Panc1 (cell line): ENCODE measurements at regions not wholly inside any gene's neighbourhood (a gene's known extent, or its start where the extent isn't known, plus 50 kb on each side); places are given as distances from the start of the nearest gene placed in this dataset.

ENCODE experiments used
- ATAC-seq: fragments of 200-7000 bp; cut with Tn5 transposase; 2 replicates; pipeline ENCODE4 v1.9.1; 2020; ENCODE audit warnings: mild to moderate bottlenecking, moderate library complexity
- BruUV-seq: library from RNA; stranded (reverse); fragments of 400-500 nt; replicated peaks from 2 replicates; lab custom pipeline; 2021; lab: Mats Ljungman, UMichigan
- CTCF ChIA-PET: fragments of 300-600 bp; sonication (Branson Sonifier 250); formaldehyde crosslinking; loops from one replicate; lab custom pipeline; 2022; ENCODE audit warnings: antibody characterized with exemption; lab: Charles Lee
- POLR2A ChIA-PET: fragments of 300-600 bp; sonication (Branson Sonifier 250); formaldehyde crosslinking; loops from one replicate; lab custom pipeline; 2022; ENCODE audit warnings: antibody characterized with exemption; lab: Charles Lee
- DNase-seq: peaks from one replicate; pipeline ENCODE4 v3.0.0-alpha.2; 2010; ENCODE audit warnings: low read depth, low spot score
- H3K27ac ChIP-seq: 2 replicates; pipeline ENCODE4 v1.5.1; 2011; ENCODE audit warnings: mild to moderate bottlenecking, low read length, inconsistent platforms
- H3K27me3 ChIP-seq: fragments of 200-500 bp; sonication (Bioruptor generic); 2 replicates; pipeline ENCODE4 v1.6.0; 2014; ENCODE audit warnings: low read length, inconsistent platforms; ENCODE audit not compliant: control insufficient read depth, insufficient read depth
- H3K36me3 ChIP-seq: fragments of 200-500 bp; sonication (Bioruptor generic); 2 replicates; pipeline ENCODE4 v1.5.1; 2014; ENCODE audit warnings: inconsistent platforms, mild to moderate bottlenecking, low read length, moderate library complexity; ENCODE audit not compliant: control insufficient read depth, insufficient read depth
- H3K4me1 ChIP-seq: 2 replicates; pipeline ENCODE4 v1.5.1; 2011; ENCODE audit warnings: inconsistent platforms, mild to moderate bottlenecking, low read length, moderate library complexity; ENCODE audit not compliant: control insufficient read depth, insufficient read depth
- H3K4me3 ChIP-seq, 2 experiments: 2 replicates each; pipeline ENCODE4 v1.5.1; 2011 to 2012; ENCODE audit warnings: low read depth in 2 of 2, low read length in 2 of 2, mild to moderate bottlenecking in 2 of 2, inconsistent platforms in 1 of 2, moderate library complexity in 1 of 2
- H3K9me3 ChIP-seq: fragments of 200-500 bp; sonication (Bioruptor generic); 2 replicates; pipeline ENCODE4 v1.5.1; 2014; ENCODE audit warnings: low read depth, mild to moderate bottlenecking, inconsistent platforms, low read length, moderate library complexity; ENCODE audit not compliant: control insufficient read depth, insufficient read depth
- CTCF ChIP-seq: fragments of 450-650 bp; IDR thresholded peaks from 2 replicates; pipeline ENCODE4 v1.5.1; 2017; ENCODE audit warnings: mild to moderate bottlenecking
- POLR2AphosphoS5 ChIP-seq: IDR thresholded peaks from 2 replicates; pipeline ENCODE4 v1.6.1; 2012; ENCODE audit warnings: mild to moderate bottlenecking, low read depth, low read length, moderate library complexity
- REST ChIP-seq, 2 experiments: IDR thresholded peaks; 2 replicates each; pipeline ENCODE4 v1.6.1; 2011 to 2012; ENCODE audit warnings: low read depth in 2 of 2, control low read depth in 1 of 2, low read length in 1 of 2, mild to moderate bottlenecking in 1 of 2, moderate library complexity in 1 of 2; ENCODE audit not compliant: insufficient read depth in 1 of 2
- SIN3A ChIP-seq: IDR thresholded peaks from 2 replicates; pipeline ENCODE4 v1.6.1; 2012; ENCODE audit warnings: low read depth, mild to moderate bottlenecking, low read length, moderate library complexity, borderline replicate concordance; ENCODE audit not compliant: insufficient read depth
- TCF7L2 ChIP-seq: IDR thresholded peaks from 2 replicates; pipeline ENCODE4 v1.6.1; 2011; ENCODE audit warnings: mild to moderate bottlenecking, low read depth, low read length, inconsistent platforms
- in situ Hi-C: cut with HindIII; loops from 2 replicates; pipeline ENCODE4 v1.10.0; 2016; ENCODE audit warnings: low sequenced_read_pairs, low pct_unique_long_range_greater_than_20kb
- intact Hi-C: fragments of 100-400 bp; cut with micrococcal nuclease; formaldehyde crosslinking; loops from one replicate; pipeline ENCODE4 v1.10.0; 2022; ENCODE audit not compliant: unreplicated experiment

GRCh38 chr5:14983666-14984441 is 112.3 kb upstream of the ANKH start:
- ChIA-PET POLR2A (interaction anchor here (0.7 kb wide), 1 partner anchor 19 kb away, joined by 3 read pairs; no protein-coding TSS in a partner anchor), CTCF (no interaction called here)
- Histone ChIP-seq H3K4me1 (no peaks in the 10 kb centered on the region), H3K27ac (no peak overlapping the region), H3K36me3 (no peaks in the 10 kb centered on the region), H3K4me3 (no peak overlapping the region), H3K27me3 (no peaks in the 10 kb centered on the region), H3K9me3 (no peaks in the 10 kb centered on the region)
- ATAC-seq = no peak
- TF ChIP-seq REST (IDR thresholded peaks at IDR 0.05; ENCODE audit: insufficient read depth in 1 of 2, low read depth in 2 of 2, low read length in 1 of 2) = no peak
- no peak for TF ChIP-seq TCF7L2
- no peak for TF ChIP-seq SIN3A
- TF ChIP-seq CTCF = no peak
- no peak for TF ChIP-seq POLR2AphosphoS5
- BruUV-seq = no TSS peak
- DNase-seq = no peak
- intact Hi-C loops = no loop called here
- in situ Hi-C loops = no loop called here

- intact Hi-C loops (no loop called here), in situ Hi-C loops (no loop called here)
- no TSS peak for BruUV-seq
- no peak overlapping the region for H3K4me3 ChIP-seq
- H3K27me3 ChIP-seq = no peaks in the 10 kb centered on the region
- no peak for TF ChIP-seq TCF7L2
- no peak for DNase-seq
- no peaks in the 10 kb centered on the region for H3K36me3 ChIP-seq
- ATAC-seq = no peak
- POLR2A ChIA-PET = no interaction called here
- H3K4me1 ChIP-seq = no peaks in the 10 kb centered on the region
- no peak overlapping the region for H3K27ac ChIP-seq
- CTCF ChIA-PET = no interaction called here
- H3K9me3 ChIP-seq = 0 out of 2 replicates have a peak, but pooled peaks cover 6% of the 10 kb centered on the region
These were observed 109.1 kb upstream of the ANKH start for GRCh38 chr5:14980698-14981097.

GRCh38 chr5:14977058-14977685 is 105.6 kb upstream of the ANKH start:
- Histone ChIP-seq H3K27me3 (no peaks in the 10 kb centered on the region), H3K9me3 (0 out of 2 replicates have a peak, but pooled peaks cover 6% of the 10 kb centered on the region), H3K4me1 (no peaks in the 10 kb centered on the region), H3K36me3 (no peaks in the 10 kb centered on the region), H3K27ac (no peak overlapping the region), H3K4me3 (no peak overlapping the region)
- ATAC-seq = no peak; the same call in 1 of the 2 replicates
- CTCF ChIA-PET = no interaction called here
- POLR2A ChIA-PET = no interaction called here
- no peak for DNase-seq
- in situ Hi-C loops (no loop called here), intact Hi-C loops (no loop called here)
- BruUV-seq = no TSS peak
- TF ChIP-seq REST (IDR thresholded peaks at IDR 0.05; ENCODE audit: insufficient read depth in 1 of 2, low read depth in 2 of 2, low read length in 1 of 2) (no peak), POLR2AphosphoS5 (no peak), TCF7L2 (peak; percentile 60; the same call in 1 of the 2 replicates)
